K562 (cell line): ENCODE measurements at regions not wholly inside any gene's neighbourhood (a gene's known extent, or its start where the extent isn't known, plus 50 kb on each side); places are given as distances from the start of the nearest gene placed in this dataset.

Source experiments
- ATAC-seq: fragments of 200-7000 bp; cut with Tn5 transposase; 3 replicates; pipeline ENCODE4 v1.9.1; 2020; ENCODE audit warnings: moderate library complexity
- BruUV-seq: library from RNA; stranded (reverse); fragments of 400-500 nt; replicated peaks from 2 replicates; lab custom pipeline; 2021; lab: Mats Ljungman, UMichigan
- CTCF ChIA-PET: fragments of 300-600 bp; formaldehyde crosslinking; extraction: SDS; loops from one replicate; lab custom pipeline; 2021; ENCODE audit warnings: low intra/inter-chr PET ratio; lab: Yijun Ruan, JAX
- POLR2A ChIA-PET: fragments of 300-600, 350-650 bp; sonication (Branson Sonifier 250); formaldehyde crosslinking; extraction: SDS; loops from one replicate; lab custom pipeline; 2021; ENCODE audit warnings: antibody characterized with exemption, inconsistent platforms; lab: Yijun Ruan, JAX
- DNase-seq, 4 experiments: peaks; one replicate each; pipeline versions ENCODE4 v3.0.0 to v3.0.0-alpha.2; 2011 to 2018; ENCODE audit warnings: low spot score in 3 of 4, mixed read lengths in 3 of 4; ENCODE audit errors: extremely low read depth in 1 of 4
- FAIRE-seq: peaks from 2 replicates; lab custom pipeline; 2011; peaks lifted over from hg19 to GRCh38; lab: Jason Lieb, UNC
- H2AFZ ChIP-seq: 2 replicates; pipeline ENCODE4 v1.6.0; 2011; ENCODE audit warnings: low read depth, low read length, control low read depth, inconsistent platforms
- H3K27ac ChIP-seq: fragments of 200-600 bp; 3 replicates; pipeline ENCODE4 v1.8.0; 2011; ENCODE audit warnings: low read depth, mild to moderate bottlenecking, control low read depth, inconsistent platforms, low read length, moderate library complexity, mixed read lengths; ENCODE audit errors: extremely low read depth
- H3K27me3 ChIP-seq, 2 experiments: fragments of 300-600 bp in 1 of 2; 2 replicates in 1 of 2; 3 replicates in 1 of 2; pipeline versions ENCODE4 v1.6.0 to v1.8.0; 2011; ENCODE audit warnings: inconsistent platforms in 2 of 2, low read length in 2 of 2, mild to moderate bottlenecking in 1 of 2, mixed read lengths in 1 of 2, moderate library complexity in 1 of 2; ENCODE audit not compliant: control insufficient read depth in 2 of 2, insufficient read depth in 2 of 2
- H3K36me3 ChIP-seq: fragments of 300-600 bp; 3 replicates; pipeline ENCODE4 v1.8.0; 2011; ENCODE audit warnings: mild to moderate bottlenecking, low read length, inconsistent platforms; ENCODE audit not compliant: control insufficient read depth, insufficient read depth
- H3K4me1 ChIP-seq, 2 experiments: fragments of 200-600 bp in 1 of 2; replicated peaks in 1 of 2; 2 replicates in 1 of 2; 3 replicates in 1 of 2; pipeline versions ENCODE4 v1.5.1 to v1.8.0; 2011; ENCODE audit warnings: inconsistent platforms in 2 of 2, low read length in 2 of 2, mild to moderate bottlenecking in 1 of 2, mixed read lengths in 1 of 2, moderate library complexity in 1 of 2; ENCODE audit not compliant: control insufficient read depth in 2 of 2, insufficient read depth in 2 of 2
- H3K4me2 ChIP-seq: 2 replicates; pipeline ENCODE4 v1.6.1; 2011; ENCODE audit warnings: low read length, control low read depth, inconsistent platforms, mixed read lengths; ENCODE audit not compliant: insufficient read depth
- H3K4me3 ChIP-seq: fragments of 200-600 bp; sonication (generic), shearing (Covaris generic); 2 replicates; pipeline ENCODE4 v1.5.1; 2016; ENCODE audit warnings: control low read depth, inconsistent platforms
- H3K79me2 ChIP-seq: fragments of 200-600 bp; 3 replicates; pipeline ENCODE4 v1.8.0; 2011; ENCODE audit warnings: low read length, inconsistent platforms; ENCODE audit not compliant: control insufficient read depth, insufficient read depth
- H3K9ac ChIP-seq, 2 experiments: 2 replicates each; pipeline versions ENCODE4 v1.6.0 to v1.6.1; 2011; ENCODE audit warnings: low read depth in 2 of 2, low read length in 2 of 2, control low read depth in 1 of 2, inconsistent platforms in 1 of 2, mild to moderate bottlenecking in 1 of 2, mixed read lengths in 1 of 2; ENCODE audit not compliant: insufficient read depth in 1 of 2
- H3K9me1 ChIP-seq: one replicate; pipeline ENCODE4 v1.6.0; 2011; ENCODE audit warnings: inconsistent platforms, mild to moderate bottlenecking, low read length, moderate library complexity; ENCODE audit not compliant: control insufficient read depth, insufficient read depth
- H3K9me3 ChIP-seq: replicated peaks from 2 replicates; pipeline ENCODE4 v1.5.1; 2011; ENCODE audit warnings: low read depth, low read length, inconsistent platforms; ENCODE audit not compliant: control insufficient read depth, insufficient read depth
- H4K20me1 ChIP-seq: replicated peaks from 2 replicates; pipeline ENCODE4 v1.6.1; 2011; ENCODE audit warnings: low read length, inconsistent platforms, mixed read lengths; ENCODE audit not compliant: control insufficient read depth, insufficient read depth
- ELF1 ChIP-seq: fragments of 200-800 bp; sonication (Bioruptor generic); IDR thresholded peaks from 2 replicates; pipeline ENCODE4 v1.6.1; 2016; ENCODE audit warnings: missing genetic modification characterization, missing compliant biosample characterization
- HMG20A ChIP-seq: fragments of 450-650 bp; formaldehyde crosslinking; conservative IDR thresholded peaks from 2 replicates; pipeline ENCODE4 v1.4.0; 2020; ENCODE audit warnings: mild to moderate bottlenecking, mixed read lengths
- HNRNPL ChIP-seq: fragments of 200-400 bp; formaldehyde crosslinking; IDR thresholded peaks from 2 replicates; pipeline ENCODE4 v1.6.1; 2017; ENCODE audit warnings: low read depth, mild to moderate bottlenecking, low read length
- NFXL1 ChIP-seq: fragments of 450-650 bp; formaldehyde crosslinking; IDR thresholded peaks from 2 replicates; pipeline ENCODE4 v1.4.0; 2021; ENCODE audit warnings: mild to moderate bottlenecking
- RAD21 ChIP-seq, 2 experiments: fragments of 250-450 bp in 1 of 2; fragments of 450-650 bp in 1 of 2; sonication (Bioruptor Pico) in 1 of 2; formaldehyde crosslinking in 1 of 2; IDR thresholded peaks in 1 of 2; conservative IDR thresholded peaks in 1 of 2; 2 replicates each; pipeline versions ENCODE4 v1.4.0 to v1.8.0; 2020 to 2022; ENCODE audit warnings: mild to moderate bottlenecking in 2 of 2, moderate library complexity in 1 of 2
- SNIP1 ChIP-seq: fragments of 450-650 bp; IDR thresholded peaks from 2 replicates; pipeline ENCODE4 v1.7.1; 2017; ENCODE audit warnings: low read depth, mild to moderate bottlenecking
- SNRNP70 ChIP-seq: fragments of 200-400 bp; formaldehyde crosslinking; optimal IDR thresholded peaks from 2 replicates; pipeline ENCODE3; 2017; ENCODE audit warnings: low read depth, low read length
- TEAD4 ChIP-seq, 2 experiments: sonication (generic) in 1 of 2; formaldehyde crosslinking in 1 of 2; IDR thresholded peaks; 2 replicates each; pipeline versions ENCODE4 v1.6.1 to v1.8.0; 2012 to 2022; ENCODE audit warnings: borderline replicate concordance in 1 of 2, inconsistent platforms in 1 of 2, low read length in 1 of 2, mild to moderate bottlenecking in 1 of 2, missing genetic modification reagents in 1 of 2
- ZNF212 ChIP-seq: fragments of 450-650 bp; formaldehyde crosslinking; IDR thresholded peaks from 2 replicates; pipeline ENCODE4 v1.4.0; 2020; ENCODE audit warnings: mild to moderate bottlenecking
- ZNF408 ChIP-seq: fragments of 250-450 bp; sonication (Bioruptor Pico); IDR thresholded peaks from 2 replicates; pipeline ENCODE4 v1.4.0; 2020; ENCODE audit warnings: low read depth, mild to moderate bottlenecking, moderate library complexity
- ZNF695 ChIP-seq: fragments of 450-650 bp; formaldehyde crosslinking; IDR thresholded peaks from 2 replicates; pipeline ENCODE4 v1.4.0; 2020; ENCODE audit warnings: mild to moderate bottlenecking, moderate library complexity
- WGBS: fragments of 100-300 bp; shearing (Covaris generic); methylation state at CpG from one replicate; pipeline ENCODE4 v1.1.6; 2016; ENCODE audit warnings: low coverage, mixed read lengths; ENCODE audit not compliant: insufficient coverage; ENCODE audit errors: missing lambda C conversion rate; 5-methylcytosine and 5-hydroxymethylcytosine counted together
- in situ Hi-C: fragments of 300-500 bp; cut with MboI; formaldehyde crosslinking; loops from 4 replicates; pipeline ENCODE4 v1.15.0; 2018; ENCODE audit warnings: inconsistent platforms, mixed read lengths
- intact Hi-C: fragments of 100-400 bp; cut with micrococcal nuclease; formaldehyde crosslinking; loops from 2 replicates; pipeline ENCODE4 v1.14.2; 2022
- TF ChIP-seq, protein P1 (sequence below): sonication (generic); formaldehyde crosslinking; IDR thresholded peaks from 2 replicates; pipeline ENCODE4 v1.8.0; 2023; ENCODE audit warnings: missing genetic modification reagents, mild to moderate bottlenecking, borderline replicate concordance
- TF ChIP-seq, protein P2 (sequence below): IDR thresholded peaks from 2 replicates; pipeline ENCODE4 v1.6.1; 2011; ENCODE audit not compliant: insufficient read length; ENCODE audit errors: extremely low read depth
- TF ChIP-seq, protein P3 (sequence below): sonication (generic); formaldehyde crosslinking; IDR thresholded peaks from 2 replicates; pipeline ENCODE4 v1.9.0; 2022; ENCODE audit warnings: mild to moderate bottlenecking, missing genetic modification reagents
- TF ChIP-seq, protein P4 (sequence below): fragments of 450-650 bp; IDR thresholded peaks from 2 replicates; pipeline ENCODE4 v1.6.1; 2016; ENCODE audit warnings: low read depth, mild to moderate bottlenecking, moderate library complexity

DNA sequence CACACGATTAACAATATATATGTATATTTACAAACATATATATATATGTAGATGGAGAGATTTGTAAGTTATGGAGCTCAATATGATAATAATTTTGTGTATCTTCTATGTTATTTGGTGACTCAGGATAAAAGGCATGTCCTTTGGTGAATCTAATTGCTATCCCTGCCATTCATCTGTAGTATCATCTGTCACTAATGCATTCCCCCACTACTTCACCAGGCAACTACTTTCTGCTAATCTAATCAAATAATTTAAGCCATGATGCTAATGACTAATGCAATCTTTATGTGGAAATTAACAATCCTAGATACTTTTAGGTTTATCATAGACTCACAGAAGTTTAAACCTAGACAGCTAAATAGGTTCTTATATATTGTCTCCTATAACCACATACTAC is 1074.5 kb downstream of the PLA2G4A start:
- Histone ChIP-seq H3K27me3 (no peaks in the 10 kb centered on the region), H3K4me2 (no peak overlapping the region), H3K36me3 (no peaks in the 10 kb centered on the region), H3K9me1 (no peaks in the 10 kb centered on the region), H3K27ac (no peak overlapping the region), H2AFZ (no peak overlapping the region), H3K4me1 (no peaks in the 10 kb centered on the region), H3K9me3 (no peaks in the 10 kb centered on the region; the same call in 1 of the 2 replicates), H4K20me1 (no peaks in the 10 kb centered on the region), H3K79me2 (no peaks in the 10 kb centered on the region), H3K9ac (no peak overlapping the region), H3K4me3 (no peak overlapping the region)
- in situ Hi-C loops (no loop called here), intact Hi-C loops (no loop called here)
- DNase-seq (no peak), FAIRE-seq (no peak), ATAC-seq (no peak)
- CTCF ChIA-PET = no interaction called here
- 0% methylated on average over 1 of the region's 1 CpG for WGBS
- BruUV-seq = no TSS peak
- POLR2A ChIA-PET = no interaction called here
- TF ChIP-seq ELF1 (tag) = no peak
- TF ChIP-seq HMG20A (CRISPR knock-in tag) = no peak
- no peak for TF ChIP-seq NFXL1 (CRISPR knock-in tag)
- TF ChIP-seq, protein P1, sequence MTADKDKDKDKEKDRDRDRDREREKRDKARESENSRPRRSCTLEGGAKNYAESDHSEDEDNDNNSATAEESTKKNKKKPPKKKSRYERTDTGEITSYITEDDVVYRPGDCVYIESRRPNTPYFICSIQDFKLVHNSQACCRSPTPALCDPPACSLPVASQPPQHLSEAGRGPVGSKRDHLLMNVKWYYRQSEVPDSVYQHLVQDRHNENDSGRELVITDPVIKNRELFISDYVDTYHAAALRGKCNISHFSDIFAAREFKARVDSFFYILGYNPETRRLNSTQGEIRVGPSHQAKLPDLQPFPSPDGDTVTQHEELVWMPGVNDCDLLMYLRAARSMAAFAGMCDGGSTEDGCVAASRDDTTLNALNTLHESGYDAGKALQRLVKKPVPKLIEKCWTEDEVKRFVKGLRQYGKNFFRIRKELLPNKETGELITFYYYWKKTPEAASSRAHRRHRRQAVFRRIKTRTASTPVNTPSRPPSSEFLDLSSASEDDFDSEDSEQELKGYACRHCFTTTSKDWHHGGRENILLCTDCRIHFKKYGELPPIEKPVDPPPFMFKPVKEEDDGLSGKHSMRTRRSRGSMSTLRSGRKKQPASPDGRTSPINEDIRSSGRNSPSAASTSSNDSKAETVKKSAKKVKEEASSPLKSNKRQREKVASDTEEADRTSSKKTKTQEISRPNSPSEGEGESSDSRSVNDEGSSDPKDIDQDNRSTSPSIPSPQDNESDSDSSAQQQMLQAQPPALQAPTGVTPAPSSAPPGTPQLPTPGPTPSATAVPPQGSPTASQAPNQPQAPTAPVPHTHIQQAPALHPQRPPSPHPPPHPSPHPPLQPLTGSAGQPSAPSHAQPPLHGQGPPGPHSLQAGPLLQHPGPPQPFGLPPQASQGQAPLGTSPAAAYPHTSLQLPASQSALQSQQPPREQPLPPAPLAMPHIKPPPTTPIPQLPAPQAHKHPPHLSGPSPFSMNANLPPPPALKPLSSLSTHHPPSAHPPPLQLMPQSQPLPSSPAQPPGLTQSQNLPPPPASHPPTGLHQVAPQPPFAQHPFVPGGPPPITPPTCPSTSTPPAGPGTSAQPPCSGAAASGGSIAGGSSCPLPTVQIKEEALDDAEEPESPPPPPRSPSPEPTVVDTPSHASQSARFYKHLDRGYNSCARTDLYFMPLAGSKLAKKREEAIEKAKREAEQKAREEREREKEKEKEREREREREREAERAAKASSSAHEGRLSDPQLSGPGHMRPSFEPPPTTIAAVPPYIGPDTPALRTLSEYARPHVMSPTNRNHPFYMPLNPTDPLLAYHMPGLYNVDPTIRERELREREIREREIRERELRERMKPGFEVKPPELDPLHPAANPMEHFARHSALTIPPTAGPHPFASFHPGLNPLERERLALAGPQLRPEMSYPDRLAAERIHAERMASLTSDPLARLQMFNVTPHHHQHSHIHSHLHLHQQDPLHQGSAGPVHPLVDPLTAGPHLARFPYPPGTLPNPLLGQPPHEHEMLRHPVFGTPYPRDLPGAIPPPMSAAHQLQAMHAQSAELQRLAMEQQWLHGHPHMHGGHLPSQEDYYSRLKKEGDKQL (CRISPR knock-in tag) = no peak
- TF ChIP-seq, protein P2, sequence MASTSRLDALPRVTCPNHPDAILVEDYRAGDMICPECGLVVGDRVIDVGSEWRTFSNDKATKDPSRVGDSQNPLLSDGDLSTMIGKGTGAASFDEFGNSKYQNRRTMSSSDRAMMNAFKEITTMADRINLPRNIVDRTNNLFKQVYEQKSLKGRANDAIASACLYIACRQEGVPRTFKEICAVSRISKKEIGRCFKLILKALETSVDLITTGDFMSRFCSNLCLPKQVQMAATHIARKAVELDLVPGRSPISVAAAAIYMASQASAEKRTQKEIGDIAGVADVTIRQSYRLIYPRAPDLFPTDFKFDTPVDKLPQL = no peak
- no peak for TF ChIP-seq RAD21 (CRISPR knock-in tag; conservative IDR thresholded peaks at IDR 0.05 in 1 of 2, IDR thresholded peaks at IDR 0.05 in 1 of 2)
- TF ChIP-seq ZNF212 = no peak
- TF ChIP-seq, protein P3, sequence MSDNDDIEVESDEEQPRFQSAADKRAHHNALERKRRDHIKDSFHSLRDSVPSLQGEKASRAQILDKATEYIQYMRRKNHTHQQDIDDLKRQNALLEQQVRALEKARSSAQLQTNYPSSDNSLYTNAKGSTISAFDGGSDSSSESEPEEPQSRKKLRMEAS (CRISPR knock-in tag) = no peak
- TF ChIP-seq ZNF695 (CRISPR knock-in tag) = no peak
- TF ChIP-seq SNIP1 = no peak
- TF ChIP-seq TEAD4 (IDR thresholded peaks at IDR 0.05; ENCODE audit: low read length) = no peak
- no peak for TF ChIP-seq TEAD4 (CRISPR knock-in tag; IDR thresholded peaks at IDR 0.05; ENCODE audit: borderline replicate concordance)
- no peak for TF ChIP-seq SNRNP70
- TF ChIP-seq HNRNPL = no peak
- TF ChIP-seq ZNF408 (CRISPR knock-in tag) = no peak
- TF ChIP-seq, protein P4, sequence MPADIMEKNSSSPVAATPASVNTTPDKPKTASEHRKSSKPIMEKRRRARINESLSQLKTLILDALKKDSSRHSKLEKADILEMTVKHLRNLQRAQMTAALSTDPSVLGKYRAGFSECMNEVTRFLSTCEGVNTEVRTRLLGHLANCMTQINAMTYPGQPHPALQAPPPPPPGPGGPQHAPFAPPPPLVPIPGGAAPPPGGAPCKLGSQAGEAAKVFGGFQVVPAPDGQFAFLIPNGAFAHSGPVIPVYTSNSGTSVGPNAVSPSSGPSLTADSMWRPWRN = no peak
